ENCODE measurements at regions not wholly inside any gene's neighbourhood (a gene's known extent, or its start where the extent isn't known, plus 50 kb on each side); places are given as distances from the start of the nearest gene placed in this dataset.

DNA sequence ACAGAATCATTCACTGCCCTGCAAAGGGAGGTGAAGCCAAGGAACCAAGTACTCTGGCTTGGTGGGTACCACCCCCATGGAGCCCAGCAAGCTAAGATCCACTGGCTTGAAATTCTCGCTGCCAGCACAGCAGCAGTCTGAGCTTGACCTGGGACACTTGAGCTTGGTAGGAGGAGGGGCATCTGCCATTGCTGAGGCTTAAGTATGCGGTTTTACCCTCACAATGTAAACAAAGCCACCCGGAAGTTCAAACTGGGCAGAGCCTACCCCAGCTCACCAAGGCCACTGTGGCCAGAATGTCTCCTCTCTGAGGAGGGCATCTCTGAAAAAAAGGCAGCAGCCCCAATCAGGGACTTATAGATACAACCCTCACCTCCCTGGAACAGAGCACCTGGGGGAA lies 1050.0 kb upstream of the GHITM start:
- H3K23ac ChIP-seq (ENCODE audit: low read length): no peak overlapping the region
- H3K9me3 ChIP-seq (ENCODE audit: insufficient read depth, low read depth, low read length): no peaks in the 10 kb centered on the region
- no peaks in the 10 kb centered on the region for H3K79me2 ChIP-seq (ENCODE audit: control insufficient read depth, insufficient read depth, low read length, poor library complexity)
- H3K4me3 ChIP-seq (ENCODE audit: low read depth, low read length): no peak overlapping the region
- no peaks in the 10 kb centered on the region for H3K36me3 ChIP-seq (ENCODE audit: control insufficient read depth in 1 of 2, insufficient read depth in 2 of 2, low read length in 2 of 2)
- H3K79me1 ChIP-seq (ENCODE audit: low read length): no peaks in the 10 kb centered on the region
- H3K27ac ChIP-seq (ENCODE audit: low read depth, low read length): no peak overlapping the region
- H3K4ac ChIP-seq (ENCODE audit: low read depth, low read length): no peak overlapping the region
- no peak overlapping the region for H4K8ac ChIP-seq (ENCODE audit: low read depth, low read length)
- H2BK120ac ChIP-seq (ENCODE audit: insufficient read depth, low read length, poor library complexity): no peak overlapping the region
- no peak overlapping the region for H3K4me2 ChIP-seq (ENCODE audit: low read length)
- no peak overlapping the region for H4K91ac ChIP-seq (ENCODE audit: low read depth, low read length)
- no peak overlapping the region for H2AK5ac ChIP-seq (ENCODE audit: low read length)
- no peak overlapping the region for H3K9ac ChIP-seq (ENCODE audit: low read length)
- H3K27me3 ChIP-seq (ENCODE audit: insufficient read depth, low read length): no peaks in the 10 kb centered on the region
- no peaks in the 10 kb centered on the region for H3K4me1 ChIP-seq (ENCODE audit: control insufficient read depth in 1 of 2, insufficient read depth in 2 of 2, low read length in 2 of 2)
- DNase-seq: no peak
- no peak overlapping the region for H3K14ac ChIP-seq (ENCODE audit: low read length)
- no CpG with 5 or more reads among the region's 3 CpGs for WGBS (ENCODE audit: extremely low coverage, insufficient coverage, insufficient read length)
- no peak overlapping the region for H4K12ac ChIP-seq (ENCODE audit: low read depth, low read length)
- H2AFZ ChIP-seq (ENCODE audit: insufficient read depth, low read length, poor library complexity): no peak overlapping the region
- no peak overlapping the region for H3K18ac ChIP-seq (ENCODE audit: low read length)
- H2BK5ac ChIP-seq (ENCODE audit: low read depth, low read length, poor library complexity): no peak overlapping the region
- H2BK12ac ChIP-seq (ENCODE audit: low read length): no peak overlapping the region

DNA sequence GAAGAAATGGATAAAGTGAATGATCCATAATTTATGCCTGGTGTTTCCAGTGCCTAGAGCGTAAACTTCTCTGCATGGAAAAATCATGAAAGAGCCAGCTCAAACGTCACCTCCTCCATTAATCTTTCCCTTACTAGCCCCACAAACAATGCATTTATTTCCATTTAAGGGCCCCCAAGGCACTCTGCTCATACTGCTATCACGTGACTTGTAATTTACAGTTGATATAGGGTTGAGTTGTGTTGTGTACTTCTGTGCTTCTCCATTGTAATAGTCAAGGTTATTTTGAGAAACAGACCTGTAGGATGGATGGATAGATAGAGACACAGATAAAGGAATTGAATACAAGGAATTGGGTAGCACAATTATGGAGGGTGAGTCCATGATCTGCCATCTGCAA lies 1034.7 kb upstream of the GHITM start:
- no peaks in the 10 kb centered on the region for H3K27me3 ChIP-seq (ENCODE audit: insufficient read depth, low read length)
- H2BK120ac ChIP-seq (ENCODE audit: insufficient read depth, low read length, poor library complexity): no peak overlapping the region
- no peak overlapping the region for H4K12ac ChIP-seq (ENCODE audit: low read depth, low read length)
- no peak overlapping the region for H3K4me3 ChIP-seq (ENCODE audit: low read depth, low read length)
- no peak overlapping the region for H3K27ac ChIP-seq (ENCODE audit: low read depth, low read length)
- H3K18ac ChIP-seq (ENCODE audit: low read length): no peak overlapping the region
- no peak overlapping the region for H2BK12ac ChIP-seq (ENCODE audit: low read length)
- H3K4ac ChIP-seq (ENCODE audit: low read depth, low read length): no peak overlapping the region
- H3K79me2 ChIP-seq (ENCODE audit: control insufficient read depth, insufficient read depth, low read length, poor library complexity): no peaks in the 10 kb centered on the region
- no peak for DNase-seq
- no peak overlapping the region for H3K9ac ChIP-seq (ENCODE audit: low read length)
- no peak overlapping the region for H2AFZ ChIP-seq (ENCODE audit: insufficient read depth, low read length, poor library complexity)
- no peak overlapping the region for H4K91ac ChIP-seq (ENCODE audit: low read depth, low read length)
- H4K8ac ChIP-seq (ENCODE audit: low read depth, low read length): no peak overlapping the region
- H2AK5ac ChIP-seq (ENCODE audit: low read length): no peak overlapping the region
- H3K4me2 ChIP-seq (ENCODE audit: low read length): no peak overlapping the region
- no peaks in the 10 kb centered on the region for H3K36me3 ChIP-seq (ENCODE audit: control insufficient read depth in 1 of 2, insufficient read depth in 2 of 2, low read length in 2 of 2)
- no peaks in the 10 kb centered on the region for H3K4me1 ChIP-seq (ENCODE audit: control insufficient read depth in 1 of 2, insufficient read depth in 2 of 2, low read length in 2 of 2)
- no peak overlapping the region for H2BK5ac ChIP-seq (ENCODE audit: low read depth, low read length, poor library complexity)
- peaks cover 4% of the 10 kb centered on the region for H3K9me3 ChIP-seq (ENCODE audit: insufficient read depth, low read depth, low read length)
- H3K14ac ChIP-seq (ENCODE audit: low read length): no peak overlapping the region
- no peaks in the 10 kb centered on the region for H3K79me1 ChIP-seq (ENCODE audit: low read length)
- WGBS (ENCODE audit: extremely low coverage, insufficient coverage, insufficient read length): no CpG with 5 or more reads among the region's 3 CpGs
- H3K23ac ChIP-seq (ENCODE audit: low read length): no peak overlapping the region

DNA sequence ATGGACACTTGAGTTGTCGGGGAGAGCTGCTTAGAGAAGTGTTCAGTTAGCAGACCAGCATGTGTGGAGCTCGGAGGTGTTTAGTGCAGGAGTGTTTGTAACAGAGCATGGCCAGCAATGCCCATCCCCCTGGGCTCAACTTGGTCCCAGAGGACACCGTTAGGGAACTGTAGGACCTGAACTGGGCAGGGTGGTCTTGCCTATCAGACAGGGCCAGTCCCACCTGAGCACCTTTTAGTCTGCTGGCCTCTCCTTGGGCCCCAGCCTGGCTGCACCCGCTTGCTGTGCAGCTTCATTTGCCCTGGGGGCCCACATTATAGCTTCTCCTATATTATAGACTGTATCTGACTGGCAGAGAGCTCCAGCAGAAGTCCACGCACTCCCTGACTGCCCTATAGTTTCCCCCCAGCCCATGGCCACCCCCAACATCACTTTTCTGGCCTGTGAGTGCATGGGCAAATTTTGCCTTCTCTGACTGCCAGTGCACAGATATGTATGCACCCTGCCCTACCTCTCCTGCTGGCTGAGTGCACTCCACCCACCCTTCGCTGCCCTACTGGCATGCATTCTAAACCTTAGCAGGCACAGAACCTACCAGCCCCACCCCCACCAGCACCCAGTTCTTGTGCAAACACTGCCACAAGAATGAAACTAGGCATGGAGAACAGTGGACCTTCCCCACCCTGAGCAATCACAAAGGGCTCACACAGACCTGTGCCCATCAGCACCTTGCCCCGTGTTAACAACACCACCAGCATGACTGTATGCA lies 1030.6 kb upstream of the GHITM start:
- H3K79me1 ChIP-seq (ENCODE audit: low read length): no peaks in the 10 kb centered on the region
- no peak overlapping the region for H3K4me2 ChIP-seq (ENCODE audit: low read length)
- peaks cover 4% of the 10 kb centered on the region for H3K9me3 ChIP-seq (ENCODE audit: insufficient read depth, low read depth, low read length)
- WGBS (ENCODE audit: extremely low coverage, insufficient coverage, insufficient read length): no CpG with 5 or more reads among the region's 7 CpGs
- no peak overlapping the region for H4K8ac ChIP-seq (ENCODE audit: low read depth, low read length)
- DNase-seq: no peak
- no peak overlapping the region for H4K91ac ChIP-seq (ENCODE audit: low read depth, low read length)
- H3K14ac ChIP-seq (ENCODE audit: low read length): no peak overlapping the region
- no peaks in the 10 kb centered on the region for H3K27me3 ChIP-seq (ENCODE audit: insufficient read depth, low read length)
- no peaks in the 10 kb centered on the region for H3K4me1 ChIP-seq (ENCODE audit: control insufficient read depth in 1 of 2, insufficient read depth in 2 of 2, low read length in 2 of 2)
- H2BK5ac ChIP-seq (ENCODE audit: low read depth, low read length, poor library complexity): no peak overlapping the region
- no peak overlapping the region for H2AK5ac ChIP-seq (ENCODE audit: low read length)
- H3K79me2 ChIP-seq (ENCODE audit: control insufficient read depth, insufficient read depth, low read length, poor library complexity): no peaks in the 10 kb centered on the region
- H3K18ac ChIP-seq (ENCODE audit: low read length): no peak overlapping the region
- H3K36me3 ChIP-seq (ENCODE audit: control insufficient read depth in 1 of 2, insufficient read depth in 2 of 2, low read length in 2 of 2): no peaks in the 10 kb centered on the region
- no peak overlapping the region for H3K4ac ChIP-seq (ENCODE audit: low read depth, low read length)
- H2BK12ac ChIP-seq (ENCODE audit: low read length): no peak overlapping the region
- no peak overlapping the region for H3K9ac ChIP-seq (ENCODE audit: low read length)
- H3K4me3 ChIP-seq (ENCODE audit: low read depth, low read length): no peak overlapping the region
- H3K27ac ChIP-seq (ENCODE audit: low read depth, low read length): no peak overlapping the region
- H4K12ac ChIP-seq (ENCODE audit: low read depth, low read length): no peak overlapping the region
- H2BK120ac ChIP-seq (ENCODE audit: insufficient read depth, low read length, poor library complexity): no peak overlapping the region
- H2AFZ ChIP-seq (ENCODE audit: insufficient read depth, low read length, poor library complexity): no peak overlapping the region
- H3K23ac ChIP-seq (ENCODE audit: low read length): no peak overlapping the region

DNA sequence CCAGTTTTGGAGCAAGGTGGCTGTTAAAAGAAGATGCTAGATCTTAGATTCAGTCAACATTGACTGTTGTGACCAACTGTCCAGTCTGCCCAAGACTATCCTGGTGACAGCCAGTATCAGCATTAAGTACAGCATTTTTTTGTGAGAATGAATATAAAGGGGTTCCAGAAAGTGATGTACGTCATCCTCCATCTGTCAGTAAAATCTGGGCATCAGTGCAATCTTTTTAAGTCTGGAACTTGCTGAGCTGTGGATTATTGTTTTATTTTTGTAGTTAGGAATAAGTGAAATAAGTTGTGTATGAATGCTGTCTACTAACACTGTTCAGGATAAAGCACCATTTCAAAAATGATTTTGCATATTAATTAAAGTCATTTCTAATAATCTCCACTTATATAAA lies 1020.0 kb upstream of the GHITM start:
- no peak overlapping the region for H4K8ac ChIP-seq (ENCODE audit: low read depth, low read length)
- no peak overlapping the region for H4K12ac ChIP-seq (ENCODE audit: low read depth, low read length)
- H2BK5ac ChIP-seq (ENCODE audit: low read depth, low read length, poor library complexity): no peak overlapping the region
- H3K9me3 ChIP-seq (ENCODE audit: insufficient read depth, low read depth, low read length): no peaks in the 10 kb centered on the region
- H3K27ac ChIP-seq (ENCODE audit: low read depth, low read length): no peak overlapping the region
- no peak overlapping the region for H3K4me3 ChIP-seq (ENCODE audit: low read depth, low read length)
- no peak overlapping the region for H3K18ac ChIP-seq (ENCODE audit: low read length)
- no peak overlapping the region for H2AFZ ChIP-seq (ENCODE audit: insufficient read depth, low read length, poor library complexity)
- no peak overlapping the region for H2BK120ac ChIP-seq (ENCODE audit: insufficient read depth, low read length, poor library complexity)
- no peaks in the 10 kb centered on the region for H3K27me3 ChIP-seq (ENCODE audit: insufficient read depth, low read length)
- H3K23ac ChIP-seq (ENCODE audit: low read length): no peak overlapping the region
- no peaks in the 10 kb centered on the region for H3K79me1 ChIP-seq (ENCODE audit: low read length)
- no peak overlapping the region for H3K4me2 ChIP-seq (ENCODE audit: low read length)
- H2BK12ac ChIP-seq (ENCODE audit: low read length): no peak overlapping the region
- no peaks in the 10 kb centered on the region for H3K36me3 ChIP-seq (ENCODE audit: control insufficient read depth in 1 of 2, insufficient read depth in 2 of 2, low read length in 2 of 2)
- no peak overlapping the region for H3K4ac ChIP-seq (ENCODE audit: low read depth, low read length)
- no peak overlapping the region for H3K9ac ChIP-seq (ENCODE audit: low read length)
- no peaks in the 10 kb centered on the region for H3K79me2 ChIP-seq (ENCODE audit: control insufficient read depth, insufficient read depth, low read length, poor library complexity)
- no peak overlapping the region for H3K14ac ChIP-seq (ENCODE audit: low read length)
- WGBS (ENCODE audit: extremely low coverage, insufficient coverage, insufficient read length): no CpG with 5 or more reads among the region's 1 CpG
- no peak for DNase-seq
- H4K91ac ChIP-seq (ENCODE audit: low read depth, low read length): no peak overlapping the region
- no peak overlapping the region for H2AK5ac ChIP-seq (ENCODE audit: low read length)
- H3K4me1 ChIP-seq (ENCODE audit: control insufficient read depth in 1 of 2, insufficient read depth in 2 of 2, low read length in 2 of 2): no peaks in the 10 kb centered on the region
